ENCODE measurements at regions not wholly inside any gene's neighbourhood (a gene's known extent, or its start where the extent isn't known, plus 50 kb on each side); places are given as distances from the start of the nearest gene placed in this dataset.

DNA sequence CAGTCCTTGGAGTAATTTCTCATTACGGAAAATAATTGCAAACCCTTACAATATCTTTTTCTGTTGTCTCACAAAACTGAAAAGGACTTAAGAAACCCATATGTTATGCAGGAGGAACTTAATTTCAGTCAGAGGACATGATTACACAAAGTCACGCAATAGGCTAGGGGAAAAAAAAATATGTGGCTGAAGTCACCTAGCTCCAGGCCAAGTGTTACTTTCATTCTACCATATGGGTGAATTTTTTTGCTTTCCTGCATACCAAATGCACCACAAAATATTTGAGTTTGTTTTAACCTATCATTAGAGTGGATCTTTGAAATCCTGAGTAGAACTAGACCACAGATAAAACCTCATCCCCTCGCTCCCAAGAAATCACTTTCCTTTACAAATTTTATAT, 523.5 kb downstream of the CAAP1 start:
- DNase-seq: no peak
- no peaks in the 10 kb centered on the region for H3K9me3 ChIP-seq (ENCODE audit: control insufficient read depth, insufficient read depth, low read length)
- Mint-ChIP-seq H3K27ac (no peak overlapping the region), H3K4me1 (no peaks in the 10 kb centered on the region), H3K9me3 (peaks cover 16 to 17% of the 10 kb centered on the region in 2 donors), H3K36me3 (no peaks in the 10 kb centered on the region), H3K27me3 (ENCODE audit: low read depth in 2 of 2) (no peaks in the 10 kb centered on the region), H3K4me3 (no peak overlapping the region)
- no peaks in the 10 kb centered on the region for H3K36me3 ChIP-seq (ENCODE audit: control insufficient read depth, insufficient read depth, low read length)
- no peak for ATAC-seq
- WGBS (ENCODE audit: insufficient coverage): 100% methylated on average over 1 of the region's 3 CpGs
- H3K4me1 ChIP-seq (ENCODE audit: control insufficient read depth, insufficient read depth, low read length): no peaks in the 10 kb centered on the region
- H3K27ac ChIP-seq (ENCODE audit: low read length): no peak overlapping the region
- no peaks in the 10 kb centered on the region for H3K27me3 ChIP-seq (ENCODE audit: control insufficient read depth, insufficient read depth, low read length)
- intact Hi-C loops (cut with micrococcal nuclease): no loop called here
- TF ChIP-seq, protein P1, sequence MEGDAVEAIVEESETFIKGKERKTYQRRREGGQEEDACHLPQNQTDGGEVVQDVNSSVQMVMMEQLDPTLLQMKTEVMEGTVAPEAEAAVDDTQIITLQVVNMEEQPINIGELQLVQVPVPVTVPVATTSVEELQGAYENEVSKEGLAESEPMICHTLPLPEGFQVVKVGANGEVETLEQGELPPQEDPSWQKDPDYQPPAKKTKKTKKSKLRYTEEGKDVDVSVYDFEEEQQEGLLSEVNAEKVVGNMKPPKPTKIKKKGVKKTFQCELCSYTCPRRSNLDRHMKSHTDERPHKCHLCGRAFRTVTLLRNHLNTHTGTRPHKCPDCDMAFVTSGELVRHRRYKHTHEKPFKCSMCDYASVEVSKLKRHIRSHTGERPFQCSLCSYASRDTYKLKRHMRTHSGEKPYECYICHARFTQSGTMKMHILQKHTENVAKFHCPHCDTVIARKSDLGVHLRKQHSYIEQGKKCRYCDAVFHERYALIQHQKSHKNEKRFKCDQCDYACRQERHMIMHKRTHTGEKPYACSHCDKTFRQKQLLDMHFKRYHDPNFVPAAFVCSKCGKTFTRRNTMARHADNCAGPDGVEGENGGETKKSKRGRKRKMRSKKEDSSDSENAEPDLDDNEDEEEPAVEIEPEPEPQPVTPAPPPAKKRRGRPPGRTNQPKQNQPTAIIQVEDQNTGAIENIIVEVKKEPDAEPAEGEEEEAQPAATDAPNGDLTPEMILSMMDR (IDR thresholded peaks at IDR 0.05): no peak
- no peak overlapping the region for H3K4me3 ChIP-seq (ENCODE audit: low read length)

GRCh38 chr9:26368241-26368640, 524.4 kb downstream of the CAAP1 start:
- Histone ChIP-seq H3K27me3 (ENCODE audit: control insufficient read depth, insufficient read depth, low read length) (no peaks in the 10 kb centered on the region), H3K4me1 (ENCODE audit: control insufficient read depth, insufficient read depth, low read length) (no peaks in the 10 kb centered on the region), H3K9me3 (ENCODE audit: control insufficient read depth, insufficient read depth, low read length) (no peaks in the 10 kb centered on the region), H3K36me3 (ENCODE audit: control insufficient read depth, insufficient read depth, low read length) (no peaks in the 10 kb centered on the region), H3K4me3 (ENCODE audit: low read length) (no peak overlapping the region), H3K27ac (ENCODE audit: low read length) (no peak overlapping the region)
- no peak overlapping the region for H3K27ac Mint-ChIP-seq
- H3K36me3 Mint-ChIP-seq: no peaks in the 10 kb centered on the region
- H3K9me3 Mint-ChIP-seq: peaks cover 16 to 17% of the 10 kb centered on the region in 2 donors
- no peaks in the 10 kb centered on the region for H3K4me1 Mint-ChIP-seq
- intact Hi-C loops (cut with micrococcal nuclease): no loop called here
- ATAC-seq (no peak), DNase-seq (no peak)
- TF ChIP-seq, protein P1 (IDR thresholded peaks at IDR 0.05): no peak
- no peak overlapping the region for H3K4me3 Mint-ChIP-seq
- no peaks in the 10 kb centered on the region for H3K27me3 Mint-ChIP-seq (ENCODE audit: low read depth in 2 of 2)
- WGBS (ENCODE audit: insufficient coverage): 76% methylated on average over 3 of the region's 3 CpGs

DNA sequence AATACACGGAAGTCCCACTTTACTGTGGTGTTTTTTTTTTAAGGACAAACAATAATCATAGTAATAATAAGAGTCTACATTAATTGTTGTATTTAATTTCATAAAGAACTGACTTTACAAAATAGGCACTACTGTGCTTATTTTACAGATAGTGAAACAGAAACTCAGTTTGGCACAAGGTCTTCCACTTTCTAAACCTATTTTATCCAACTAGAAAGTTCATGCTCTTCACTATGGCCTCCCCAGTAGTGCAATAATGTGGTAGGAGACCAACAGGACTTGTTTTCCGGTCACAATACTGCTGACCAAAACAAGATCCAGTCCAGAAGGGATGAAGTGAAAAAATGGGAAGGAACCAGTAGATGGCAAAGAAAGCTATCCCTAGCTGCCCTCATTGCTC, 531.6 kb downstream of the CAAP1 start:
- no peaks in the 10 kb centered on the region for H3K9me3 ChIP-seq (ENCODE audit: control insufficient read depth, insufficient read depth, low read length)
- no peaks in the 10 kb centered on the region for H3K4me1 Mint-ChIP-seq
- H3K4me1 ChIP-seq (ENCODE audit: control insufficient read depth, insufficient read depth, low read length): no peaks in the 10 kb centered on the region
- WGBS (ENCODE audit: insufficient coverage): 100% methylated on average over 1 of the region's 2 CpGs
- no peak overlapping the region for H3K27ac ChIP-seq (ENCODE audit: low read length)
- H3K4me3 ChIP-seq (ENCODE audit: low read length): no peak overlapping the region
- DNase-seq (no peak), ATAC-seq (no peak)
- peaks cover 11 to 12% of the 10 kb centered on the region in 2 donors for H3K9me3 Mint-ChIP-seq
- H3K27me3 Mint-ChIP-seq (ENCODE audit: low read depth in 2 of 2): no peaks in the 10 kb centered on the region
- intact Hi-C loops (cut with micrococcal nuclease): no loop called here
- H3K36me3 ChIP-seq (ENCODE audit: control insufficient read depth, insufficient read depth, low read length): no peaks in the 10 kb centered on the region
- no peaks in the 10 kb centered on the region for H3K27me3 ChIP-seq (ENCODE audit: control insufficient read depth, insufficient read depth, low read length)
- H3K36me3 Mint-ChIP-seq: no peaks in the 10 kb centered on the region
- no peak overlapping the region for H3K27ac Mint-ChIP-seq
- H3K4me3 Mint-ChIP-seq: no peak overlapping the region
- TF ChIP-seq, protein P1 (IDR thresholded peaks at IDR 0.05): no peak

GRCh38 chr9:26358836-26359235, 533.8 kb downstream of the CAAP1 start:
- Mint-ChIP-seq H3K27me3 (ENCODE audit: low read depth in 2 of 2) (no peaks in the 10 kb centered on the region), H3K4me1 (no peaks in the 10 kb centered on the region), H3K27ac (no peak overlapping the region), H3K4me3 (no peak overlapping the region), H3K9me3 (peaks cover 5 to 10% of the 10 kb centered on the region in 2 donors), H3K36me3 (no peaks in the 10 kb centered on the region)
- H3K27me3 ChIP-seq (ENCODE audit: control insufficient read depth, insufficient read depth, low read length): no peaks in the 10 kb centered on the region
- H3K4me3 ChIP-seq (ENCODE audit: low read length): no peak overlapping the region
- no peaks in the 10 kb centered on the region for H3K4me1 ChIP-seq (ENCODE audit: control insufficient read depth, insufficient read depth, low read length)
- intact Hi-C loops (cut with micrococcal nuclease): no loop called here
- DNase-seq: no peak
- TF ChIP-seq, protein P1 (IDR thresholded peaks at IDR 0.05): no peak
- no peaks in the 10 kb centered on the region for H3K9me3 ChIP-seq (ENCODE audit: control insufficient read depth, insufficient read depth, low read length)
- no peaks in the 10 kb centered on the region for H3K36me3 ChIP-seq (ENCODE audit: control insufficient read depth, insufficient read depth, low read length)
- H3K27ac ChIP-seq (ENCODE audit: low read length): no peak overlapping the region
- no peak for ATAC-seq

Data from natural killer cell (primary cell).